H9 (cell line): ENCODE measurements at regions not wholly inside any gene's neighbourhood (a gene's known extent, or its start where the extent isn't known, plus 50 kb on each side); places are given as distances from the start of the nearest gene placed in this dataset.

Experiments
- DNase-seq: peaks from one replicate; pipeline ENCODE4 v3.0.0-alpha.2; 2017
- H2AFZ ChIP-seq: one replicate; pipeline ENCODE4 v1.6.1; 2013; ENCODE audit warnings: mild to moderate bottlenecking, low read length, control low read depth, moderate library complexity
- H2AK5ac ChIP-seq: 2 replicates; pipeline ENCODE4 v1.6.1; 2013; ENCODE audit warnings: low read length, control low read depth, mixed read lengths; ENCODE audit not compliant: insufficient read length
- H2BK120ac ChIP-seq: one replicate; pipeline ENCODE4 v1.6.1; 2013; ENCODE audit warnings: low read depth, mild to moderate bottlenecking, low read length, control low read depth, inconsistent platforms; ENCODE audit not compliant: poor library complexity, severe bottlenecking
- H2BK12ac ChIP-seq: 2 replicates; pipeline ENCODE4 v1.6.1; 2013; ENCODE audit warnings: low read length, control low read depth, mixed read lengths, low read depth; ENCODE audit not compliant: insufficient read length
- H2BK15ac ChIP-seq: 2 replicates; pipeline ENCODE4 v1.6.1; 2013; ENCODE audit warnings: low read depth, low read length, control low read depth
- H2BK20ac ChIP-seq: one replicate; pipeline ENCODE4 v1.6.1; 2013; ENCODE audit warnings: low read depth, mild to moderate bottlenecking, low read length, control low read depth, inconsistent platforms; ENCODE audit not compliant: poor library complexity, severe bottlenecking
- H2BK5ac ChIP-seq: 2 replicates; pipeline ENCODE4 v1.6.1; 2013; ENCODE audit warnings: low read length, control low read depth, mixed read lengths; ENCODE audit not compliant: insufficient read length
- H3K14ac ChIP-seq: 2 replicates; pipeline ENCODE4 v1.6.1; 2013; ENCODE audit warnings: low read length, control low read depth; ENCODE audit not compliant: insufficient read depth
- H3K18ac ChIP-seq: 2 replicates; pipeline ENCODE4 v1.6.1; 2013; ENCODE audit warnings: low read depth, mild to moderate bottlenecking, mixed read lengths, low read length, control low read depth; ENCODE audit not compliant: insufficient read length
- H3K23ac ChIP-seq: 2 replicates; pipeline ENCODE4 v1.6.1; 2013; ENCODE audit warnings: low read length, control low read depth, mixed read lengths, low read depth; ENCODE audit not compliant: insufficient read length
- H3K23me2 ChIP-seq: 2 replicates; pipeline ENCODE4 v1.6.1; 2013; ENCODE audit warnings: low read depth, mild to moderate bottlenecking, mixed read lengths, low read length, control low read depth; ENCODE audit not compliant: insufficient read length, poor library complexity, severe bottlenecking
- H3K27ac ChIP-seq: 2 replicates; pipeline ENCODE4 v1.5.1; 2013; ENCODE audit warnings: low read length, control low read depth, mixed read lengths, low read depth; ENCODE audit not compliant: insufficient read length
- H3K27me3 ChIP-seq: 2 replicates; pipeline ENCODE4 v1.6.1; 2013; ENCODE audit warnings: low read length, control low read depth, inconsistent platforms; ENCODE audit not compliant: insufficient read depth
- H3K4ac ChIP-seq: 2 replicates; pipeline ENCODE4 v1.6.1; 2013; ENCODE audit warnings: low read depth, mild to moderate bottlenecking, control low read depth, inconsistent platforms, low read length, moderate library complexity
- H3K4me1 ChIP-seq: 2 replicates; pipeline ENCODE4 v1.6.1; 2013; ENCODE audit warnings: low read length, control low read depth, inconsistent platforms; ENCODE audit not compliant: insufficient read depth
- H3K4me2 ChIP-seq: 2 replicates; pipeline ENCODE4 v1.6.1; 2013; ENCODE audit warnings: low read length, control low read depth, mixed read lengths; ENCODE audit not compliant: insufficient read length, insufficient read depth
- H3K56ac ChIP-seq: 2 replicates; pipeline ENCODE4 v1.6.1; 2013; ENCODE audit warnings: low read depth, mild to moderate bottlenecking, mixed read lengths, low read length, control low read depth; ENCODE audit not compliant: insufficient read length
- H3K79me1 ChIP-seq: 2 replicates; pipeline ENCODE4 v1.6.1; 2013; ENCODE audit warnings: low read depth, mild to moderate bottlenecking, moderate library complexity, low read length, control low read depth, inconsistent platforms; ENCODE audit not compliant: insufficient read depth, poor library complexity, severe bottlenecking
- H3K79me2 ChIP-seq: 2 replicates; pipeline ENCODE4 v1.6.1; 2013; ENCODE audit warnings: low read length, control low read depth, inconsistent platforms; ENCODE audit not compliant: insufficient read depth
- H3K9ac ChIP-seq: 2 replicates; pipeline ENCODE4 v1.6.1; 2013; ENCODE audit warnings: low read length, control low read depth, mixed read lengths; ENCODE audit not compliant: insufficient read length; ENCODE audit errors: extremely low read depth
- H3K9me3 ChIP-seq: one replicate; pipeline ENCODE4 v1.6.1; 2013; ENCODE audit warnings: low read depth, low read length, inconsistent platforms; ENCODE audit not compliant: control insufficient read depth
- H3T11ph ChIP-seq: one replicate; pipeline ENCODE4 v1.6.1; 2013; ENCODE audit warnings: mild to moderate bottlenecking, low read length, control low read depth, inconsistent platforms
- H4K20me1 ChIP-seq: one replicate; pipeline ENCODE4 v1.6.1; 2013; ENCODE audit not compliant: control insufficient read depth, insufficient read length, insufficient read depth
- H4K5ac ChIP-seq: 2 replicates; pipeline ENCODE4 v1.6.1; 2013; ENCODE audit warnings: low read depth, mild to moderate bottlenecking, mixed read lengths, low read length, control low read depth; ENCODE audit not compliant: insufficient read length
- H4K8ac ChIP-seq: replicated peaks from 2 replicates; pipeline ENCODE4 v1.6.1; 2013; ENCODE audit warnings: low read length, control low read depth, mixed read lengths, low read depth; ENCODE audit not compliant: insufficient read length
- H4K91ac ChIP-seq: 2 replicates; pipeline ENCODE4 v1.6.1; 2013; ENCODE audit warnings: low read depth, mild to moderate bottlenecking, moderate library complexity, mixed read lengths, low read length, control low read depth; ENCODE audit not compliant: insufficient read length
- H3K27ac Mint-ChIP-seq, 3 experiments: 2 replicates in 2 of 3; 3 replicates in 1 of 3; pipeline ENCODE4 v1.8.0; 2020 to 2021; ENCODE audit warnings: mixed read lengths in 3 of 3, mild to moderate bottlenecking in 1 of 3, moderate library complexity in 1 of 3
- H3K27me3 Mint-ChIP-seq: 2 replicates; pipeline ENCODE4 v1.8.0; 2021; ENCODE audit warnings: low read depth, mild to moderate bottlenecking, moderate library complexity, mixed read lengths
- H3K36me3 Mint-ChIP-seq, 3 experiments: 2 replicates in 2 of 3; 3 replicates in 1 of 3; pipeline ENCODE4 v1.8.0; 2020 to 2021; ENCODE audit warnings: low read depth in 3 of 3, mixed read lengths in 3 of 3; ENCODE audit not compliant: insufficient read depth in 1 of 3
- H3K4me1 Mint-ChIP-seq, 2 experiments: 2 replicates each; pipeline ENCODE4 v1.8.0; 2020; ENCODE audit warnings: mixed read lengths in 2 of 2
- H3K4me3 Mint-ChIP-seq, 2 experiments: 2 replicates in 1 of 2; 3 replicates in 1 of 2; pipeline ENCODE4 v1.8.0; 2020 to 2021; ENCODE audit warnings: mild to moderate bottlenecking in 2 of 2, mixed read lengths in 2 of 2, moderate library complexity in 1 of 2
- H3K9me3 Mint-ChIP-seq, 2 experiments: 2 replicates in 1 of 2; 3 replicates in 1 of 2; pipeline ENCODE4 v1.8.0; 2020; ENCODE audit warnings: mild to moderate bottlenecking in 2 of 2, mixed read lengths in 2 of 2, moderate library complexity in 1 of 2
- WGBS: extraction: QIAGEN DNeasy Blood & Tissue Kit; methylation state at CpG from one replicate; pipeline ENCODE4 v1.1.7; 2013; ENCODE audit warnings: missing lambda C conversion rate, low lambda C conversion rate, mixed read lengths; ENCODE audit not compliant: insufficient read length; ENCODE audit errors: extremely low coverage; 5-methylcytosine and 5-hydroxymethylcytosine counted together
- TF ChIP-seq, protein P1 (sequence below): fragments of 200-600 bp; sonication (generic); conservative IDR thresholded peaks from 3 replicates; pipeline ENCODE4 v1.8.0; 2021; ENCODE audit warnings: antibody characterized with exemption, mild to moderate bottlenecking

GRCh38 chr4:125397226-125397625, 82.5 kb downstream of the FAT4 start:
- Histone ChIP-seq H2BK120ac (no peak overlapping the region), H3K27ac (no peak overlapping the region), H3K9ac (no peak overlapping the region), H3K79me1 (no peaks in the 10 kb centered on the region), H4K5ac (no peak overlapping the region), H2BK15ac (no peak overlapping the region), H3K18ac (no peak overlapping the region), H2BK20ac (no peak overlapping the region), H2BK12ac (no peak overlapping the region), H3K23me2 (no peaks in the 10 kb centered on the region), H3K23ac (no peak overlapping the region), H3K14ac (no peak overlapping the region), H3K4ac (no peak overlapping the region), H4K91ac (no peak overlapping the region), H4K20me1 (no peaks in the 10 kb centered on the region), H4K8ac (no peak overlapping the region), H3K4me2 (no peak overlapping the region), H3K56ac (no peak overlapping the region), H3K9me3 (no peaks in the 10 kb centered on the region), H2AFZ (no peak overlapping the region), H3K79me2 (no peaks in the 10 kb centered on the region), H2BK5ac (no peak overlapping the region), H3T11ph (no peak overlapping the region), H3K4me1 (no peaks in the 10 kb centered on the region; the same call in 1 of the 2 replicates), H2AK5ac (no peak overlapping the region), H3K27me3 (no peaks in the 10 kb centered on the region)
- TF ChIP-seq, protein P1, sequence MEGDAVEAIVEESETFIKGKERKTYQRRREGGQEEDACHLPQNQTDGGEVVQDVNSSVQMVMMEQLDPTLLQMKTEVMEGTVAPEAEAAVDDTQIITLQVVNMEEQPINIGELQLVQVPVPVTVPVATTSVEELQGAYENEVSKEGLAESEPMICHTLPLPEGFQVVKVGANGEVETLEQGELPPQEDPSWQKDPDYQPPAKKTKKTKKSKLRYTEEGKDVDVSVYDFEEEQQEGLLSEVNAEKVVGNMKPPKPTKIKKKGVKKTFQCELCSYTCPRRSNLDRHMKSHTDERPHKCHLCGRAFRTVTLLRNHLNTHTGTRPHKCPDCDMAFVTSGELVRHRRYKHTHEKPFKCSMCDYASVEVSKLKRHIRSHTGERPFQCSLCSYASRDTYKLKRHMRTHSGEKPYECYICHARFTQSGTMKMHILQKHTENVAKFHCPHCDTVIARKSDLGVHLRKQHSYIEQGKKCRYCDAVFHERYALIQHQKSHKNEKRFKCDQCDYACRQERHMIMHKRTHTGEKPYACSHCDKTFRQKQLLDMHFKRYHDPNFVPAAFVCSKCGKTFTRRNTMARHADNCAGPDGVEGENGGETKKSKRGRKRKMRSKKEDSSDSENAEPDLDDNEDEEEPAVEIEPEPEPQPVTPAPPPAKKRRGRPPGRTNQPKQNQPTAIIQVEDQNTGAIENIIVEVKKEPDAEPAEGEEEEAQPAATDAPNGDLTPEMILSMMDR: no peak
- no peaks in the 10 kb centered on the region for H3K27me3 Mint-ChIP-seq
- no CpG with 5 or more reads among the region's 2 CpGs for WGBS
- no peak for DNase-seq
- no peaks in the 10 kb centered on the region for H3K36me3 Mint-ChIP-seq
- no peak overlapping the region for H3K27ac Mint-ChIP-seq
- no peaks in the 10 kb centered on the region for H3K9me3 Mint-ChIP-seq
- no peak overlapping the region for H3K4me3 Mint-ChIP-seq
- H3K4me1 Mint-ChIP-seq: peaks cover 2 to 13% of the 10 kb centered on the region in 2 experiments; a peak in 3 of 4 replicates
